T-helper 1 cell treated with Interleukin-12 subunit alpha and Interleukin-12 subunit beta and Interleukin-4 antibody, amounts not matched to agents 30 ng/mL and 1 ng/mL, for 36 hours (primary cell): ENCODE measurements at regions not wholly inside any gene's neighbourhood (a gene's known extent, or its start where the extent isn't known, plus 50 kb on each side); places are given as distances from the start of the nearest gene placed in this dataset.

Experiments
- intact Hi-C: fragments of 100-400 bp; cut with micrococcal nuclease; formaldehyde crosslinking; loops from one replicate; pipeline ENCODE4 v1.15.1; 2024

DNA sequence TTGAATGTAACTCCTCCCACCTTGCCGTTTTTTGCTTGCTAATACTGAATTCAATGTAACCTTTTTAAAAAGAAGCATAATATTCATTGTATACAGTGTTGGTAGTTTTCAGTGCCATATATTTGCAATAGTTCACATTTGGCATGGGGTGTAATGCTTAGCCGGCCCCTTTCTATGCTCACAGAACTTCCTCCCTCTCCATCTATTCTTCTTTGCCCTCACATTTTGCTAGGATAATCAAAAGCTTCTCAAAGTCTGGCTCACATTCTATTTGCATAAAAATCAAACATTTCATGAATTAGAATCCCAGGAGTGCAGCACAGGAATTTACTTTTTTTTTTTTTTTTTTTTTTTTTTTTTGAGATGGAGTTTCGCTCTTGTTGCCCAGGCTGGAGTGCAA lies 226.3 kb upstream of the MPDZ start:
- intact Hi-C loops, result no loop called here

GRCh38 chr9:13503599-13503998 lies 224.1 kb upstream of the MPDZ start:
- intact Hi-C loops, result no loop called here

DNA sequence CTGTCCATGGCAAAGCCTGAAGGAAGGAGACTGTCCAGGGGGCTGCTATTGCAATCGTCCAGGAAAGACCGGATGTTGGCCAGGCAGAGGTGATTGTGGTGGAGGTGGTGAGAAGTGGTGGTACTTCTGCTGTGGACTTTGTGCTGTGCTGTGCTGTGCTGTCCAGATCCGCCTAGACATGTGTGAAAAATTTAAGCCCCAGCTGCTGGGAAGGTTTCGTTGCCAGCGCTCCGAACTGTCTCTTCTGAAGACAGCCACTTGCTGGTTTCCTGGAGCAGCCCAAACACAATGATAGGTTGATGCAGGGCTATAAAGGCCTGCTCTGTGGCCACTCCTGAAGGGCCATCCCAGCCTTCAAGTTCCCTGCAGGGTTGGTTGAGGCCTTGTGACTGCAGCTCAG lies 223.0 kb upstream of the MPDZ start:
- intact Hi-C loops, result no loop called here

GRCh38 chr9:13501018-13501417 lies 221.5 kb upstream of the MPDZ start:
- intact Hi-C loops, result no loop called here

DNA sequence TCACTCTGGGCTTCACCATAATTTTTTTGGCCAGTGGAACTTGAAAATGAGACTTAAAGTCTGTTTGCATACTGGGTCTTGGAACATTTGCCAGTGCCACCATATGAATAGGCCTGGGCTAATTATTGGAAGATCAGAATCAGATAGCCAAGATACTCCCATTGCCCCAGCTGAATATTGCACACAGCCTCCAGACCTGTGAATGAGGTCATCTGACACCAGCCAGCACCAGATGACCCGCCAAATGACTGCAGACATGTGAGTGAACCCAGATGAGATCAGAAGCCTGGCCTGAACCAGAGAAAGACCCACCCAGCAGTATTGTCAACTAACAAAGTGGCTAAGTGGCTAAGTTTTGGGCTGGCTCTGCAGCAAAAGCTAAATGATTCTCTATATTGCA lies 220.5 kb upstream of the MPDZ start:
- intact Hi-C loops, result no loop called here

DNA sequence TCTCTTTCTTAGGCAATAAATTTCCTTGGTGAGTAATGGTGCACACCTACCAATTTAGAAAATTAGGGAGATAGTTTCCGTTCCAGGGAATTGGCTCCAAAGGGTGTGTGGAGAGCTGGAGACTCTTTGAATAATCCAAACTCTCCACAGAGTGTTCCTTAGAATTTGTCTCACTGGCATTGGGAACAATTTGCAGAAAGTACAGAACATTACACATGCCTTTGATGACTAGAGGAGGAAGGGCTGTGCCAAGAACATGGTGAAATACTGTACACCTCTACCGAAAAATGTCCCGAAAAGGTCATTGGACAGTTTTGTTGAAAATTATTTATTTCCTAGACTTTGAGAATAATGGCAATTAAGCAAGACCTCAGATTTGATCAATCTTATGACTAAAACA lies 214.2 kb upstream of the MPDZ start:
- intact Hi-C loops, result no loop called here

- intact Hi-C loops, result no loop called here
Observed at GRCh38 chr9:13491493-13492424, 212.3 kb upstream of the MPDZ start.

DNA sequence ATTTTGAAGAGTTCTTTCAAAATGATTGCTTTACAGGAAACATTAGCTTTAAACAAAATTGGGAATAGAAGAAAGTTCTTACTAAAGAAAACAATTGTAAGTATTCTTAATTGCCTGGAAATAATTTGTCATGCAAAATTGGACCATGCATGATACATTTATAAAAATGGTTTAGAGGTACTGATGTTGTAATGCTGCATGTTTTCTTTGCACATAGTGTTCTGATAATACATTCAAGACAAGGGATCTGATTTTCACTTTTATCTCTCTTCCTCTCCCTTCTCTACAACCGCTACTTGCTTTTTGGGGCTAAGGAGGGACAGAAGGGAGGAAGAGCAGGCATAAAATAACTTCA lies 211.6 kb upstream of the MPDZ start:
- intact Hi-C loops, result no loop called here

DNA sequence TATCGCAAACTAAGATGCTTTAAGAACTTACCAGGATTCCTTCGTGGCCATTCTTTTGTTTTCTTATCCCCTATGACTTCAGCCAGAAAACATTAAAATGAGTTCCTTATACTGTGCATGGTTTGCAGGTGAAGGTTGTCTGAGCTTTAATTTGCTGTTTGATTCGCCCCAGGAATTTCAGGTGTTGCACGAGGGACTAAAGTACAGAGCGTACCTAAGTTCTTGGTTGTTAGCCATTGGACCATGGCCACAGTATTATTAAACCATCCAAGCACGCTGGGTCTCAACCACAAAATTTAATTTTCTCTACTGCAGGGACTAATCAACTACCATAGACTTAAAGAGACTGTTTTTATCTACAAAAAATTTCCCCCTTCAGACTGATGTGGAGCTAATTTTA lies 208.4 kb upstream of the MPDZ start:
- intact Hi-C loops, result no loop called here

DNA sequence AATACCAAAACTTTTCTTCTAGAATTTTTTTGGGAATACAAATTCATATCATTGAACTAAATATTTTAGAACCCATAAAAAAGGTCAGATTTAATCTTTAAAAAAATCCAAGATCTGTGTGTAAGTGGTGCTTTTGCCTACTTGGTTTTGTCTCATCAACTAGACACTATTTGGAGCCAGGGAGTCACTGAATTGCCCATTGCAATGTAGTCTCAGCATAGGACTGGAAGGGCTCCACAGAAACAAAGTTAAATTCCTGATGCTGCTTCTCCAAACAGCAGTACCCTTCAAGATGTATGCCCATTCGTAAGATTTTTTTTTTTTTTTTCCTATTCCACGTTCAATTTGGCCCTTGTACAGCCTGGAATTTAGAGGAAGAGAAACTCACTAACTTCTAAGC lies 208.0 kb upstream of the MPDZ start:
- intact Hi-C loops, result no loop called here

- intact Hi-C loops, result no loop called here
Observed at GRCh38 chr9:13487071-13487470, 207.6 kb upstream of the MPDZ start.

DNA sequence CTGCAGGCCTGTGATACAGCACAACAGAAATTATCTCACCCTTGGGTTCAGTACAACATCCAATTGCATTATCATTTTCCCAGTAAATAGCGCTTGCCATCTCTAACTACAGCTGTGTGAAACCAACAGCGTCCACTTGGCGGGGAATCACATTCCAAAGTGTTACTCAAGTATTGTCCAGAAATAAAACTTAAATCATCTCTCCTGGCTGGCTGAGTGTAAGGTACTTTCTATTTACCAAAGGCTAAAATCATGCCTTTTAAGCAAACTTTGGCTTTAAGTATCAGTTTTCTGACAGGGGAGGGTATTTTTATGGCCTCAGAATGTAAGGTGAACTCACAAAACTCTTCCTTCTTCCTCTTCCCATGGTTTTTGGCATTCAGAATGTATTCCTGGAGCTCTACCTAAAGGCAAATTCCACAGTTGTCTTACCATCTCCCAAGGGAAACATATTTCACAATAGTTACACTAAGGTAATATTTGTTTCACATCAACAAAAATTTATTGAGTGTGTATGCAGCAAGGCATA lies 205.6 kb upstream of the MPDZ start:
- intact Hi-C loops, result no loop called here

DNA sequence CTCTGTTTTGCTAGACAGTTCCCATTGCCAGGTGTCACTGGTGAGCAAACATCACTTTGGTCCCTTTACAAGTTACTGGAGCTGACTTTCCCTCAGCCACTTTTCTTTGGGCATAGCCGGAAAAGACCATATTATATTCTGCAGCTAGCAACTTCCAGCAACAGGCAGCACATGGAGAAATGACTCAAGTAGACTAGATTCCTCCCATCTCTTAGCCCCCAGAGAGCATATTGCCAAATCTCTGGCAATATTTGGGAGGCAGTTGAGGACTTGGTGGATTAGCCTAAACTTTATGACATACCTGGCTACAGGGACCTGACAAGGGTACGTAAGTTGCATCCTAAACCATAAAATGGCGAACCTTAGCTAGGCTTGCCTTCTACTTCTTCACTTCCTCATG lies 204.7 kb upstream of the MPDZ start:
- intact Hi-C loops, result no loop called here

DNA sequence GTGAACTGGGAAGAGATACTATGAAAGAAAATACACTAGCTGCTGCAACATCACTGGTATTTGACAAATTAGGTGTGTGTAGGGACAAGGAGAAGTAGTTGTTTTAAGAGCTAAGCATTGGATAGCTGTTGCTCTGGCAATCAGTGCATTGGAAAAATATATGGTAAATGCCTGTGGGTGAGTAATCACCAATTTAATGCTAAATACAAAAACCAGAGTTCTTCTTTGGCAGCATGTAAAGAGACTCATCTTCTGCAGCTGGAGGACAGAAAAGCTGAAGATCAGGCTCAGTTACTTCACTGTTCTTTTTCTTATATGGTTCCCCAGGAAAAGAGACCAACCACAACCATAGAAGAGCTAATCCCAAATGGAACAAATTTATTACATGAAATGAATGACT lies 201.8 kb upstream of the MPDZ start:
- intact Hi-C loops, result no loop called here

- intact Hi-C loops, result no loop called here
Observed at GRCh38 chr9:13480693-13481092, 201.2 kb upstream of the MPDZ start.

DNA sequence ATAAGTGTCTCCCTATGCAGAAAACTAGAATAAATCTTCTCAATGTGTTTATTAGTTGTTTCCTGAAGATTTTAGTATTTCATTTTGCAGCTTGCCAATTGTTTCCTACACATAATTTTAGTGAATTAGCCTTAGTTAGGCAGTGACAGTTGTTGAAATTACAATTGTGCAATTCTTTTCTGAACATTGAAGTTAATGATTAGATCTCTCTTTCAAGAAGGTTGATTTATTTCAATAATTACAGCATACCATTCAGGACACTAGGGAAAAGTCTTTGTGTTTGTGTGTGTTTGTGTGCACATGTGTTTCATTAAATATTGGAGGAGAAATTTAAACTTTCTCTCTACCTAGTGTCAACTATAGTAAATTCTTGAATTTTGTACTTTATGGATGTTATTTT lies 199.6 kb upstream of the MPDZ start:
- intact Hi-C loops, result no loop called here

DNA sequence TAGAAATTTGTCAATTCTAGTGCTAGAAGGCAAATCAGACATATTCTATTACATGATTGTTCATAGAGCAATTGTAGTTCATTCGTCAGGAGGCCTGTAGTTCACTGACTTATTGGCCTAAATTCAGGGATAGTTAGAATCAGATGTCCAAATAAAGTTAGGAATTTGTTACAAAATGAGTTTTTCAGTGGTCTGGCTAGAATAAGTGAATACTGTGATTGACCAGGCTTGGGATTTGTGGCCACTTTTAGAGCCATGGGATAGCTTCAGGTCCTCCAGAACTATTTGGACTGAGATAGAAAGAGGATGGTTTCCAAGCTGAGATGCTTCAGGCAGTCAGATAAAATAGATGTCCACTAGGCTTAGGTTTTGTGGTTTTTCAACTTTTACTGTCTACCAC lies 199.1 kb upstream of the MPDZ start:
- intact Hi-C loops, result no loop called here

GRCh38 chr9:13478160-13478559 lies 198.7 kb upstream of the MPDZ start:
- intact Hi-C loops, result no loop called here

GRCh38 chr9:13470836-13471235 lies 191.3 kb upstream of the MPDZ start:
- intact Hi-C loops, result no loop called here

- intact Hi-C loops, result no loop called here
Observed at GRCh38 chr9:13467157-13467556, 187.7 kb upstream of the MPDZ start.

- intact Hi-C loops, result no loop called here
Observed at GRCh38 chr9:13461414-13461991, 182.0 kb upstream of the MPDZ start.

DNA sequence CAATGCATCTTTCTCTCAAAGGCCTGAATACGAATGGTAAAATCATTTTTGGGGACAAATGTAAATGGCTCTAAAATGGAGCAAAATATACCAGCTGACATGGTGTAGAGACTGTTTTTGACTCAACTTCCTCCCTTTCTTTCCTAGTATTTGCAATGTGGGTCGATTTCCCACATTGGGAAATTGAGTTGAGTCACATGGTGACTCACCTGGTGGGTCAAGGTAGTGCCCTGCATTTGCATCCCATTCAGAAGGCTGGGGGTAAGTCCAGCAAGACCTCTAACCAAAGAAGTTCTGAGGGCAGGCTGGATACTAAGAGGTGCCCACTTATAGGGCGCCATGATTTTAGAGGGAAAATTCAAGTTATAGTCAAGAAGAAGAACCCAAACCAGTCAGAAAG lies 179.6 kb upstream of the MPDZ start:
- intact Hi-C loops, result no loop called here

- intact Hi-C loops, result no loop called here
Observed at GRCh38 chr9:13457795-13458194, 178.3 kb upstream of the MPDZ start.
